GM12864 (cell line): ENCODE measurements at regions not wholly inside any gene's neighbourhood (a gene's known extent, or its start where the extent isn't known, plus 50 kb on each side); places are given as distances from the start of the nearest gene placed in this dataset.

Source experiments
- DNase-seq: peaks from one replicate; pipeline ENCODE4 v3.0.0-alpha.2; 2011; ENCODE audit warnings: low read depth
- H3K4me3 ChIP-seq: 2 replicates; pipeline ENCODE4 v1.5.1; 2011; ENCODE audit warnings: mild to moderate bottlenecking, low read depth, low read length, control low read depth
- TF ChIP-seq, protein P1 (sequence below): IDR thresholded peaks from 2 replicates; pipeline ENCODE4 v1.5.1; 2011; ENCODE audit warnings: low read depth, mild to moderate bottlenecking, moderate library complexity, low read length, control low read depth, inconsistent platforms; ENCODE audit errors: missing control alignments

DNA sequence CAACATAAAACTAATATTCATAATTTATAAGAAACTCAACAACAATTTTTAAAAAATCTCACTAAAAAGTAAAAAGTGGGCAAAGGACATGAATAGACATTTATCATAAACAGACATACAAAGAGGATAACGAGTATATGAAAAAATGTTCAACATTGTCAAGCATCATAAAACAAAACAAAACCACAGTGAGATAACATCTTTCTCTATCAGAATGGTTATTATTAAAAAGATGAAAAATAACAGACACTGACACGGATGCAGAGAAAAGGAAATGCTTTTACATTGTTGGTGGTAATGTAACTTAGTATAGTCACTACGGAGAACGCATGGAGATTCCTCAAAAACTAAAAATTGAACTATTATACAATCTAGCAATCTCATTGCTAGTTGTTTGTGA lies 813.0 kb downstream of the LUZP2 start:
- TF ChIP-seq, protein P1, sequence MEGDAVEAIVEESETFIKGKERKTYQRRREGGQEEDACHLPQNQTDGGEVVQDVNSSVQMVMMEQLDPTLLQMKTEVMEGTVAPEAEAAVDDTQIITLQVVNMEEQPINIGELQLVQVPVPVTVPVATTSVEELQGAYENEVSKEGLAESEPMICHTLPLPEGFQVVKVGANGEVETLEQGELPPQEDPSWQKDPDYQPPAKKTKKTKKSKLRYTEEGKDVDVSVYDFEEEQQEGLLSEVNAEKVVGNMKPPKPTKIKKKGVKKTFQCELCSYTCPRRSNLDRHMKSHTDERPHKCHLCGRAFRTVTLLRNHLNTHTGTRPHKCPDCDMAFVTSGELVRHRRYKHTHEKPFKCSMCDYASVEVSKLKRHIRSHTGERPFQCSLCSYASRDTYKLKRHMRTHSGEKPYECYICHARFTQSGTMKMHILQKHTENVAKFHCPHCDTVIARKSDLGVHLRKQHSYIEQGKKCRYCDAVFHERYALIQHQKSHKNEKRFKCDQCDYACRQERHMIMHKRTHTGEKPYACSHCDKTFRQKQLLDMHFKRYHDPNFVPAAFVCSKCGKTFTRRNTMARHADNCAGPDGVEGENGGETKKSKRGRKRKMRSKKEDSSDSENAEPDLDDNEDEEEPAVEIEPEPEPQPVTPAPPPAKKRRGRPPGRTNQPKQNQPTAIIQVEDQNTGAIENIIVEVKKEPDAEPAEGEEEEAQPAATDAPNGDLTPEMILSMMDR = no peak
- DNase-seq = no peak
- no peak overlapping the region for H3K4me3 ChIP-seq

DNA sequence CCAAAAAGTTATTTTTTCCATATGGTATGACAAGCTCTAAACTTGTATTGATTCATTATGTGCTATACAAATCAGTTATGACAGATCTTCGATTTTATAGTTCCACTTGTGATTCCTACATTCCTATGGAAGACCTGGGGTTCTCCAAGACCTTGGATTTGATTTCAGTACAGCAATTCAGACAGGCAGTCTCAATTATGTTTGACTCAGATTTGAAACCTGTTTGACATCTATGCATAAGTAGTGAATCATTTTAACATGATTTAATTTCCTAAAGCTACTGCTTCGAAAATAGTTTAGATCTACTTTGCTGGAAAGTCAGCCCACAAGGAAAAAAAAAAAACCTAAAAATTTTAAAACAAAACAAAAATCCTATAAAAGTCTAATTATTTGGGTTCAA lies 820.4 kb downstream of the LUZP2 start:
- TF ChIP-seq, protein P1 = no peak
- H3K4me3 ChIP-seq = no peak overlapping the region
- no peak for DNase-seq

DNA sequence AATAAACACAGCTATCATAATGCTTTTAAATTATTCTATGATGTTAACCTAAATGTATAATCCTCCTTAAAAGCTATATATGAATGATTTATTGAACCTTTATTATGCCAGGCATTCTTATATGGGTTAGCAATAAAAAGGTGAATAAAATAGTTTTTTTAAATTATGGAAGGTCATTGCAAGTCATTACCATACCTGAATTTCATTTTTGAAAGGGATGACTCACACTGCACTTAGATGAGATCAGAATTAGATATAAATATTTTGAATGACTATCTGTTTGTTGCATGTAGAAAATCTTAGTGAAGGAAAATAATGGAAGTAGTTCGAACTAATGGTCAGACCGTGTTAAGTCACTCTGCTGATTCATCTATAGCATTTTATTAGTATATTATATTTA lies 822.3 kb downstream of the LUZP2 start:
- DNase-seq = no peak
- TF ChIP-seq, protein P1 = no peak
- H3K4me3 ChIP-seq = no peak overlapping the region

DNA sequence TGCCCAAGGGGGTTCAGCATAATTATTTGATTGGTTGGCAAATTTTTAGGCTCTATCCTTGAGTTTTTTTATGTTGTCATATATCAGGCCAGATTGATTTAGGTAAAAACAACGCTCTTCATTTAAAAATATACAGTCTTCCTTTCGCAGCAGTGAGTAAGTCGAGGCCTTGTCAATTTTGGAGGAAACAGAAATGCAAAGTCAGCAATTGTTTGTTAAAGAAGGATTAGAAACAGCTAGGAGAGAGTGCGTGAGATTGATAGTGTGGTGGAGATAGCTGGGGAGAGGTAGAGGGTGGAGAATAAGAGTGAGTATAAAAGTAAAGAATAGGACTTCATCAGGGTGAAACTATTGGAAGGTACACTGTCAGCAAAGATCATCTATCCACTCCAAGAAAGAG lies 830.8 kb downstream of the LUZP2 start:
- TF ChIP-seq, protein P1 = no peak
- DNase-seq = no peak
- H3K4me3 ChIP-seq = no peak overlapping the region

DNA sequence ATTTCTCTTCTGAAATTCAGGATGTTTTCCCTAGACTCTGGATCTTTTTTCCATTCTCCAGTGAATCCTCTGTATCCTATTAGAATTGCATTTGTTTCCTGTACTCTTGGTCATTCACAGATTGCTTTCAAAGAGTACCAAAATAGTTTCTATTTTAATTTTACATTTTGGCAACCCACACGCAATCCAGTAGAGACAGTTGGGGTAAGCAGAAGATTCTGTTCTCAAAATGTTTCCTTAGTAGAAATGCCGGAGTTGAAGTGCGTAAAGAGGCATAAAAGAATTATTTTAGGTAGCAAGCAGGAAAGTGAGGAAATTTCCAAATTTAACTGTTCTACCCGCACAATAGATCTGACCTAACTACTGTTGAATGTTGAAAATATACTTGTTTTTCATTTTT lies 842.4 kb downstream of the LUZP2 start:
- DNase-seq = no peak
- no peak overlapping the region for H3K4me3 ChIP-seq

DNA sequence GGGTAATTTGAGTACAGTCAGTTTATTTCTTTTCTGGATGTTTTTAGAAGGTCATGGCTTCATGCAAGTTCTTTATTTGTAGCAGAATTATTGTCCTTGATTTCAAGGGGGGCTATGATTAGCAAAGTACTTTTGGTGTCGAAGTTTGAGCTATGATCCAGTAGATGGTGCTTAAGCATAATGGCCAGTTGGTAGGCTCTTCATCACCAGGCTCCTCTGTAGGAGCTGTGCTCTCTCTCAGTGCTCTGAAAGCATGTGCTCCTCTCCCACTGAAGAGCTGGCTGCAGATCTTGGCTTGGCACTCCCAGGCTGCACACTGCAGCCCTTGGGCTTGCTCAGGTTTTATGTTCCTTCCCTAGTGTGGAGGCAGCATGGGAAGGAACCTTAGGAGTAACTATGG lies 852.7 kb downstream of the LUZP2 start:
- no peak overlapping the region for H3K4me3 ChIP-seq
- TF ChIP-seq, protein P1 = no peak
- no peak for DNase-seq

More for the DNA sequence above, 842.4 kb downstream of the LUZP2 start:
- TF ChIP-seq, protein P1 = no peak

DNA sequence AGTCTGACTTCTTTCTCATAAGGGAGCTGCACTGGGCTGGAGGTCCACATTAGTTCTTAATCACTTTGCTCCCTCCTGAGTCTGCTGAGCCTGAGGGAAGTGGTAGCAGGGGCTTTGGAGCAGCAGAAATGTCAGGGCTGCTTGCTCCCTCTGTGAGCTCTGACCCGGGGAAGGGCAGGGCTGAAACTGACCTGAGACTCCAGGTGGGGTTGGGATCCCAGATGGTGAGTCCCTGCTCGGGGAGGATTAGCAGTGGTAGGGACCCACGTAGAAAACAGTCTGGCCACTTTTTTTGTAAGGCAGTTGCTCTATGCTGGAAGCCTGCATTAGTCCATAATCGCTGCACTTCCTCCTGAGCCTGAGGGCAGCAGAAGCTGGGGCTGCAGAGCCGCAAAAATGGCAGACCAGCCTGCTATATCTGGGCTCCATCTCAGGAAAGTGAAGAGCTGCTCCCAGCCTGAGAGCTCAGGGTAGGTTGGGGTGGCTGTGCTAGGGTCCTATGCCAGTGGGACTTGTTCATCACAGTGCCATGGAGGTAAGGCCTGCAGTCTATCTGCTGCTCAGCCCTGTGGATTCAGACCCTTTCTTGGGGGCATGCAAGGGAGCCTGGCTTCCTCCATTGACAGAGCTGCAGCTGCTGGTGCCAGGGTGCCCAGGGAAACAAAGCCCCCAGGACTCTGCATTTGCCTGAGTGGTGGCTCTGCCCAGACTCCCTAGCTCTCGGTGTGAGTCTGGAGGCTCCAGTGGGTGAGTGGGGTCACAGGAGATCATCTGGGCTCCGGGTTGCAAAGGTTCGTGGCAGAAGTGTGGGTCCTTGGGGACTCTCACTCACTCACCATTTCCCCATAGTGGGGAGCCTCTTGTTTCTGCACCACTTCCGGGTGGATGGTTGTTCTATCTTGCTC lies 854.3 kb downstream of the LUZP2 start:
- no peak overlapping the region for H3K4me3 ChIP-seq
- no peak for DNase-seq
- TF ChIP-seq, protein P1 = no peak
